SK-N-SH (cell line): ENCODE measurements at regions not wholly inside any gene's neighbourhood (a gene's known extent, or its start where the extent isn't known, plus 50 kb on each side); places are given as distances from the start of the nearest gene placed in this dataset.

Source experiments
- CTCF ChIA-PET: fragments of 300-600, 350-600 bp; formaldehyde crosslinking; extraction: SDS; loops from one replicate; lab custom pipeline; 2021; lab: Yijun Ruan, JAX
- POLR2A ChIA-PET: fragments of 350-600 bp; sonication (Branson Sonifier 250); formaldehyde crosslinking; extraction: SDS; loops from one replicate; lab custom pipeline; 2020; ENCODE audit warnings: antibody characterized with exemption, inconsistent platforms; lab: Yijun Ruan, JAX
- DNase-seq: peaks from one replicate; pipeline ENCODE4 v3.0.0; 2012
- H2AFZ ChIP-seq: fragments of 200-600 bp; sonication (generic); 2 replicates; pipeline ENCODE4 v1.8.1; 2016; ENCODE audit warnings: antibody characterized with exemption, mild to moderate bottlenecking, low read depth
- H3F3A ChIP-seq: fragments of 200-600 bp; sonication (generic); replicated peaks from 2 replicates; pipeline ENCODE3; 2016; ENCODE audit warnings: antibody characterized with exemption, mild to moderate bottlenecking; ENCODE audit not compliant: insufficient read depth
- H3K27ac ChIP-seq, 2 experiments: fragments of 200-500 bp in 1 of 2; fragments of 200-600 bp in 1 of 2; sonication (Bioruptor generic) in 1 of 2; sonication (generic), shearing (Covaris generic) in 1 of 2; 2 replicates each; pipeline versions ENCODE4 v1.5.1 to v1.6.1; 2014 to 2016; ENCODE audit warnings: low read depth in 2 of 2, inconsistent platforms in 1 of 2, low read length in 1 of 2, mild to moderate bottlenecking in 1 of 2, mixed read lengths in 1 of 2
- H3K27me3 ChIP-seq: fragments of 200-600 bp; sonication (generic), shearing (Covaris generic); 2 replicates; pipeline ENCODE4 v1.6.1; 2016; ENCODE audit warnings: mixed run types; ENCODE audit not compliant: insufficient read depth
- H3K36me3 ChIP-seq, 2 experiments: fragments of 200-500 bp in 1 of 2; fragments of 200-600 bp in 1 of 2; sonication (Bioruptor generic) in 1 of 2; sonication (generic) in 1 of 2; replicated peaks in 1 of 2; 2 replicates each; pipeline versions ENCODE3 to v1.5.1; 2014 to 2016; ENCODE audit warnings: low read length in 1 of 2, mild to moderate bottlenecking in 1 of 2; ENCODE audit not compliant: insufficient read depth in 2 of 2, control insufficient read depth in 1 of 2
- H3K4me1 ChIP-seq, 2 experiments: fragments of 200-500 bp in 1 of 2; fragments of 200-600 bp in 1 of 2; sonication (Bioruptor generic) in 1 of 2; sonication (generic), shearing (Covaris generic) in 1 of 2; 2 replicates each; pipeline versions ENCODE4 v1.5.1 to v1.6.1; 2014 to 2016; ENCODE audit warnings: low read depth in 1 of 2, low read length in 1 of 2, mixed run types in 1 of 2; ENCODE audit not compliant: insufficient read depth in 2 of 2, control insufficient read depth in 1 of 2
- H3K4me2 ChIP-seq: fragments of 200-600 bp; sonication (generic), shearing (Covaris generic); 2 replicates; pipeline ENCODE4 v1.6.1; 2017; ENCODE audit warnings: mixed run types
- H3K4me3 ChIP-seq, 2 experiments: fragments of 200-500 bp in 1 of 2; fragments of 200-600 bp in 1 of 2; sonication (Bioruptor generic) in 1 of 2; sonication (generic), shearing (Covaris generic) in 1 of 2; 2 replicates each; pipeline versions ENCODE4 v1.5.1 to v1.8.1; 2014 to 2016; ENCODE audit warnings: low read depth in 2 of 2, inconsistent platforms in 1 of 2, low read length in 1 of 2, mild to moderate bottlenecking in 1 of 2, mixed read lengths in 1 of 2, moderate library complexity in 1 of 2
- H3K79me2 ChIP-seq: fragments of 200-600 bp; sonication (generic); 2 replicates; pipeline ENCODE4 v1.8.1; 2017; ENCODE audit warnings: mild to moderate bottlenecking; ENCODE audit not compliant: insufficient read depth
- H3K9ac ChIP-seq: fragments of 200-600 bp; sonication (generic); 2 replicates; pipeline ENCODE4 v1.6.1; 2017; ENCODE audit warnings: mixed run types
- H3K9me2 ChIP-seq: fragments of 200-600 bp; sonication (generic); 2 replicates; pipeline ENCODE4 v1.6.1; 2017; ENCODE audit warnings: mixed run types
- H3K9me3 ChIP-seq: fragments of 200-600 bp; sonication (generic); 2 replicates; pipeline ENCODE4 v1.6.1; 2017; ENCODE audit warnings: mixed run types, mild to moderate bottlenecking, moderate library complexity
- H4K20me1 ChIP-seq: fragments of 200-600 bp; sonication (generic); 2 replicates; pipeline ENCODE4 v1.6.1; 2017; ENCODE audit warnings: mild to moderate bottlenecking, mixed run types; ENCODE audit not compliant: insufficient read depth
- EP300 ChIP-seq, 2 experiments: IDR thresholded peaks; 2 replicates each; pipeline versions ENCODE4 v1.4.0 to v1.6.1; 2012; ENCODE audit warnings: borderline replicate concordance in 1 of 2, low read depth in 1 of 2, low read length in 1 of 2
- EZH2phosphoT487 ChIP-seq: fragments of 200-600 bp; sonication (generic); IDR thresholded peaks from 2 replicates; pipeline ENCODE4 v1.6.1; 2017; ENCODE audit warnings: low read depth, mixed run types, mild to moderate bottlenecking, antibody characterized with exemption, moderate library complexity, borderline replicate concordance
- FOXJ3 ChIP-seq: sonication (generic); formaldehyde crosslinking; IDR thresholded peaks from 2 replicates; pipeline ENCODE4 v1.5.1; 2020; ENCODE audit warnings: mild to moderate bottlenecking, missing genetic modification reagents
- GABPA ChIP-seq: IDR thresholded peaks from 2 replicates; pipeline ENCODE4 v1.4.0; 2012; ENCODE audit warnings: low read depth, mild to moderate bottlenecking
- GATA2 ChIP-seq: sonication (generic); formaldehyde crosslinking; IDR thresholded peaks from 2 replicates; pipeline ENCODE4 v1.5.0; 2020; ENCODE audit warnings: mild to moderate bottlenecking, missing genetic modification reagents
- MEF2A ChIP-seq: IDR thresholded peaks from 2 replicates; pipeline ENCODE4 v1.4.0; 2012; ENCODE audit warnings: low read depth, borderline replicate concordance
- MXI1 ChIP-seq: IDR thresholded peaks from 2 replicates; pipeline ENCODE4 v1.6.1; 2012; ENCODE audit warnings: mild to moderate bottlenecking, low read depth, low read length, improper control_type of control experiment
- NFIC ChIP-seq: IDR thresholded peaks from 2 replicates; pipeline ENCODE4 v1.4.0; 2012; ENCODE audit warnings: borderline replicate concordance
- RAD21 ChIP-seq: IDR thresholded peaks from 2 replicates; pipeline ENCODE4 v1.6.1; 2012; ENCODE audit warnings: mild to moderate bottlenecking, low read length
- RFX5 ChIP-seq: IDR thresholded peaks from 2 replicates; pipeline ENCODE4 v1.6.1; 2012; ENCODE audit warnings: mild to moderate bottlenecking, improper control_type of control experiment, low read length
- TAF1 ChIP-seq: IDR thresholded peaks from 2 replicates; pipeline ENCODE4 v1.6.1; 2012; ENCODE audit warnings: low read depth, mild to moderate bottlenecking, low read length, moderate library complexity, borderline replicate concordance
- YY1 ChIP-seq: IDR thresholded peaks from 2 replicates; pipeline ENCODE4 v1.4.0; 2012; ENCODE audit warnings: low read depth, mild to moderate bottlenecking
- WGBS: methylation state at CpG from one replicate; pipeline ENCODE4 v1.1.6; 2017; ENCODE audit warnings: low lambda C conversion rate; 5-methylcytosine and 5-hydroxymethylcytosine counted together
- TF ChIP-seq, protein P1 (sequence below): fragments of 150-350 bp; IDR thresholded peaks from 2 replicates; pipeline ENCODE4 v1.6.1; 2016; ENCODE audit warnings: mild to moderate bottlenecking, low read depth, low read length
- TF ChIP-seq, protein P2 (sequence below): IDR thresholded peaks from 2 replicates; pipeline ENCODE4 v1.4.0; 2012; ENCODE audit warnings: low read depth
- TF ChIP-seq, protein P3 (sequence below): IDR thresholded peaks from 2 replicates; pipeline ENCODE4 v1.4.0; 2012; ENCODE audit warnings: low read depth, borderline replicate concordance
- TF ChIP-seq, protein P4 (sequence below): fragments of 150-350 bp; IDR thresholded peaks from 2 replicates; pipeline ENCODE4 v1.6.1; 2017; ENCODE audit warnings: antibody characterized with exemption, low read length, low read depth, borderline replicate concordance
- TF ChIP-seq, protein P5 (sequence below): IDR thresholded peaks from 2 replicates; pipeline ENCODE4 v1.4.0; 2012; ENCODE audit warnings: low read depth, borderline replicate concordance

DNA sequence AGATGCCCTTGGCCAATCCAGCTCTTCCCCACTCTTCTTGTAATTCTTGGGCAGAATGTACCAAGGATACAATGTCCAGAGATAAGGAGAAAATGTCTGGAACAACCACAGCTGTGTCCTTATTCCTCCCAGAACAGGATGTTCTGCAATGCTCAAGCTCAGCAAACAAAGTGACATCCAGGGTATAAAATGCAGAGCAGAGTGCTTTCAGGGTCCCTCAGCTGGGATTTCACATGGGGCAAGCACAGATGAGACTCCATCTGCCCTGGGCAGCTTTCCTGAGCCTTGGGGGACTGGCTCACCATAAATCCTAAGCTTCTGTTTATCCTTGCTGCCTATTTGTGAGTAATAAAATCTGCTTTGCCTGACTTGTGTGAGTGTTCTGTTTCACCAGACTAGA lies 127.4 kb downstream of the VAPA start:
- Histone ChIP-seq H3K27ac (no peak overlapping the region), H3K4me3 (no peak overlapping the region), H3K4me1 (no peaks in the 10 kb centered on the region), H2AFZ (no peak overlapping the region), H3K9ac (no peak overlapping the region), H3K27me3 (no peaks in the 10 kb centered on the region), H3F3A (no peaks in the 10 kb centered on the region), H4K20me1 (no peaks in the 10 kb centered on the region), H3K4me2 (no peak overlapping the region), H3K9me2 (no peaks in the 10 kb centered on the region), H3K79me2 (no peaks in the 10 kb centered on the region), H3K36me3 (no peaks in the 10 kb centered on the region), H3K9me3 (peaks cover 7% of the 10 kb centered on the region; the same call in 1 of the 2 replicates)
- POLR2A ChIA-PET, result no interaction called here
- no peak for DNase-seq
- CTCF ChIA-PET, result interaction anchor here (1.5 to 1.7 kb wide), 2 partner anchors 8 to 10 kb away, joined by 3 read pairs; no protein-coding TSS in a partner anchor
- TF ChIP-seq EP300 (IDR thresholded peaks at IDR 0.05; ENCODE audit: borderline replicate concordance in 1 of 2, low read depth in 1 of 2, low read length in 1 of 2), result no peak
- no peak for TF ChIP-seq YY1
- TF ChIP-seq GATA2 (CRISPR knock-in tag), result no peak
- no peak for TF ChIP-seq TAF1
- TF ChIP-seq RAD21, result no peak
- TF ChIP-seq FOXJ3, result no peak
- TF ChIP-seq MXI1, result no peak
- no peak for TF ChIP-seq MEF2A
- TF ChIP-seq, protein P1, sequence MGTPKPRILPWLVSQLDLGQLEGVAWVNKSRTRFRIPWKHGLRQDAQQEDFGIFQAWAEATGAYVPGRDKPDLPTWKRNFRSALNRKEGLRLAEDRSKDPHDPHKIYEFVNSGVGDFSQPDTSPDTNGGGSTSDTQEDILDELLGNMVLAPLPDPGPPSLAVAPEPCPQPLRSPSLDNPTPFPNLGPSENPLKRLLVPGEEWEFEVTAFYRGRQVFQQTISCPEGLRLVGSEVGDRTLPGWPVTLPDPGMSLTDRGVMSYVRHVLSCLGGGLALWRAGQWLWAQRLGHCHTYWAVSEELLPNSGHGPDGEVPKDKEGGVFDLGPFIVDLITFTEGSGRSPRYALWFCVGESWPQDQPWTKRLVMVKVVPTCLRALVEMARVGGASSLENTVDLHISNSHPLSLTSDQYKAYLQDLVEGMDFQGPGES, result no peak
- TF ChIP-seq EZH2phosphoT487, result no peak
- TF ChIP-seq, protein P2, sequence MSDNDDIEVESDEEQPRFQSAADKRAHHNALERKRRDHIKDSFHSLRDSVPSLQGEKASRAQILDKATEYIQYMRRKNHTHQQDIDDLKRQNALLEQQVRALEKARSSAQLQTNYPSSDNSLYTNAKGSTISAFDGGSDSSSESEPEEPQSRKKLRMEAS, result no peak
- TF ChIP-seq, protein P3, sequence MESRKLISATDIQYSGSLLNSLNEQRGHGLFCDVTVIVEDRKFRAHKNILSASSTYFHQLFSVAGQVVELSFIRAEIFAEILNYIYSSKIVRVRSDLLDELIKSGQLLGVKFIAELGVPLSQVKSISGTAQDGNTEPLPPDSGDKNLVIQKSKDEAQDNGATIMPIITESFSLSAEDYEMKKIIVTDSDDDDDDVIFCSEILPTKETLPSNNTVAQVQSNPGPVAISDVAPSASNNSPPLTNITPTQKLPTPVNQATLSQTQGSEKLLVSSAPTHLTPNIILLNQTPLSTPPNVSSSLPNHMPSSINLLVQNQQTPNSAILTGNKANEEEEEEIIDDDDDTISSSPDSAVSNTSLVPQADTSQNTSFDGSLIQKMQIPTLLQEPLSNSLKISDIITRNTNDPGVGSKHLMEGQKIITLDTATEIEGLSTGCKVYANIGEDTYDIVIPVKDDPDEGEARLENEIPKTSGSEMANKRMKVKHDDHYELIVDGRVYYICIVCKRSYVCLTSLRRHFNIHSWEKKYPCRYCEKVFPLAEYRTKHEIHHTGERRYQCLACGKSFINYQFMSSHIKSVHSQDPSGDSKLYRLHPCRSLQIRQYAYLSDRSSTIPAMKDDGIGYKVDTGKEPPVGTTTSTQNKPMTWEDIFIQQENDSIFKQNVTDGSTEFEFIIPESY, result no peak
- TF ChIP-seq NFIC, result no peak
- TF ChIP-seq RFX5, result no peak

DNA sequence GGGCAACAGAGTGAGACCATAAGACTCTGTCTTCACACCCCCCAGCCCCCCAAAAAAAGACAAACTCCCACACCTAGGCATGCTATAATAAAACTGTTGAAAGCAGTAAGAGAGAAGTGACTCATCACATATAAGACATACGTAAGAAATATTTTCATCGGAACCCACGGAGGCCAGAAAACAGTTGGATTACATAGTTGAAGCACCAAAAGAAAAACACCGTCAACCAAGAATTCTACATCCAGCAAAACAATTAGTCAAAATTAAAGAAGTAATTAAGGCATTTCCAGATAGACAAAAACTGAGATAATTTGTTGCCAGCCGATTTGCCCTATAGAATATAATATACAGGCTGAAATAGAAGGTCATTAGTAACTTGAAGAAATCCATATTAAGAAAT lies 128.7 kb downstream of the VAPA start:
- POLR2A ChIA-PET, result no interaction called here
- H3K79me2 ChIP-seq, result no peaks in the 10 kb centered on the region
- no peaks in the 10 kb centered on the region for H3K9me2 ChIP-seq
- no peak overlapping the region for H3K4me3 ChIP-seq
- H3K36me3 ChIP-seq, result no peaks in the 10 kb centered on the region
- no peak overlapping the region for H3K4me2 ChIP-seq
- H3K4me1 ChIP-seq, result no peaks in the 10 kb centered on the region
- H3K9ac ChIP-seq, result no peak overlapping the region
- peaks cover 7% of the 10 kb centered on the region; the same call in 1 of the 2 replicates for H3K9me3 ChIP-seq
- H2AFZ ChIP-seq, result no peak overlapping the region
- H4K20me1 ChIP-seq, result no peaks in the 10 kb centered on the region
- DNase-seq, result no peak
- no peaks in the 10 kb centered on the region for H3F3A ChIP-seq
- TF ChIP-seq, protein P3, result no peak
- no peak for TF ChIP-seq RAD21
- TF ChIP-seq, protein P4, sequence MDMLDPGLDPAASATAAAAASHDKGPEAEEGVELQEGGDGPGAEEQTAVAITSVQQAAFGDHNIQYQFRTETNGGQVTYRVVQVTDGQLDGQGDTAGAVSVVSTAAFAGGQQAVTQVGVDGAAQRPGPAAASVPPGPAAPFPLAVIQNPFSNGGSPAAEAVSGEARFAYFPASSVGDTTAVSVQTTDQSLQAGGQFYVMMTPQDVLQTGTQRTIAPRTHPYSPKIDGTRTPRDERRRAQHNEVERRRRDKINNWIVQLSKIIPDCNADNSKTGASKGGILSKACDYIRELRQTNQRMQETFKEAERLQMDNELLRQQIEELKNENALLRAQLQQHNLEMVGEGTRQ, result no peak
- no peak for TF ChIP-seq GABPA
- TF ChIP-seq TAF1, result no peak
- TF ChIP-seq FOXJ3, result no peak
- TF ChIP-seq, protein P5, sequence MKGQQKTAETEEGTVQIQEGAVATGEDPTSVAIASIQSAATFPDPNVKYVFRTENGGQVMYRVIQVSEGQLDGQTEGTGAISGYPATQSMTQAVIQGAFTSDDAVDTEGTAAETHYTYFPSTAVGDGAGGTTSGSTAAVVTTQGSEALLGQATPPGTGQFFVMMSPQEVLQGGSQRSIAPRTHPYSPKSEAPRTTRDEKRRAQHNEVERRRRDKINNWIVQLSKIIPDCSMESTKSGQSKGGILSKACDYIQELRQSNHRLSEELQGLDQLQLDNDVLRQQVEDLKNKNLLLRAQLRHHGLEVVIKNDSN, result no peak
- TF ChIP-seq NFIC, result no peak
- H3K27me3 ChIP-seq, result no peaks in the 10 kb centered on the region
- 70% methylated on average over 5 of the region's 5 CpGs for WGBS
- no peak overlapping the region for H3K27ac ChIP-seq
- CTCF ChIA-PET, result interaction anchor here (1.5 kb wide), 1 partner anchor 9 kb away, joined by 3 read pairs; no protein-coding TSS in a partner anchor
